MM.1S (cell line): ENCODE measurements at regions not wholly inside any gene's neighbourhood (a gene's known extent, or its start where the extent isn't known, plus 50 kb on each side); places are given as distances from the start of the nearest gene placed in this dataset.
"Not testable (repeated sequence)": the region's sequence is repeated elsewhere in the genome, so short reads cannot be mapped to it uniquely, and the experiment has no call there.

Experiments
- DNase-seq: peaks from one replicate; pipeline ENCODE4 v3.0.0-alpha.2; 2015
- H2AFZ ChIP-seq: fragments of 300-600 bp; sonication (generic); 2 replicates; pipeline ENCODE4 v1.6.0; 2016; ENCODE audit warnings: antibody characterized with exemption, low read length
- H3F3A ChIP-seq: fragments of 300-600 bp; sonication (generic); 2 replicates; pipeline ENCODE4 v1.6.1; 2016; ENCODE audit warnings: mild to moderate bottlenecking, antibody characterized with exemption, low read length, moderate library complexity, mixed read lengths; ENCODE audit not compliant: insufficient read depth
- H3K27ac ChIP-seq: fragments of 300-600 bp; sonication (generic); 2 replicates; pipeline ENCODE4 v1.5.1; 2016; ENCODE audit warnings: mild to moderate bottlenecking, low read length
- H3K27me3 ChIP-seq: fragments of 300-600 bp; sonication (generic); replicated peaks from 2 replicates; pipeline ENCODE4 v1.6.0; 2016; ENCODE audit warnings: low read length; ENCODE audit not compliant: insufficient read depth
- H3K36me3 ChIP-seq: fragments of 300-600 bp; sonication (generic); replicated peaks from 2 replicates; pipeline ENCODE4 v1.6.1; 2016; ENCODE audit warnings: mild to moderate bottlenecking, low read length, mixed read lengths; ENCODE audit not compliant: insufficient read depth
- H3K4me1 ChIP-seq: fragments of 300-600 bp; sonication (generic); 2 replicates; pipeline ENCODE4 v1.6.1; 2016; ENCODE audit warnings: low read length, mixed read lengths
- H3K4me2 ChIP-seq: fragments of 300-600 bp; sonication (generic); 2 replicates; pipeline ENCODE4 v1.6.0; 2016; ENCODE audit warnings: low read depth, low read length
- H3K4me3 ChIP-seq: fragments of 300-600 bp; sonication (generic); 2 replicates; pipeline ENCODE4 v1.5.1; 2016; ENCODE audit warnings: low read length, mixed read lengths
- H3K79me2 ChIP-seq: fragments of 300-600 bp; sonication (generic); 2 replicates; pipeline ENCODE4 v1.6.1; 2016; ENCODE audit warnings: mixed run types, low read length, mixed read lengths
- H3K9ac ChIP-seq: fragments of 300-600 bp; sonication (generic); 2 replicates; pipeline ENCODE4 v1.6.1; 2016; ENCODE audit warnings: low read length, mixed read lengths
- H3K9me2 ChIP-seq: fragments of 300-600 bp; sonication (generic); replicated peaks from 2 replicates; pipeline ENCODE4 v1.6.1; 2016; ENCODE audit warnings: mild to moderate bottlenecking, low read length, mixed read lengths; ENCODE audit not compliant: insufficient read depth
- H3K9me3 ChIP-seq: fragments of 300-600 bp; sonication (generic); replicated peaks from 2 replicates; pipeline ENCODE4 v1.6.1; 2016; ENCODE audit warnings: mild to moderate bottlenecking, low read length, mixed read lengths; ENCODE audit not compliant: insufficient read depth
- H4K20me1 ChIP-seq: fragments of 300-600 bp; sonication (generic); 2 replicates; pipeline ENCODE4 v1.6.1; 2016; ENCODE audit warnings: mild to moderate bottlenecking, low read length, moderate library complexity, mixed read lengths; ENCODE audit not compliant: insufficient read depth
- CTCF ChIP-seq: fragments of 300-600 bp; sonication (generic); IDR thresholded peaks from 2 replicates; pipeline ENCODE4 v1.5.1; 2016; ENCODE audit warnings: antibody characterized with exemption, low read length, mixed read lengths
- EZH2 ChIP-seq: fragments of 300-600 bp; sonication (generic); optimal IDR thresholded peaks from 2 replicates; pipeline ENCODE3; 2017; ENCODE audit warnings: low read depth, mild to moderate bottlenecking, antibody characterized with exemption, low read length, mixed read lengths
- EZH2phosphoT487 ChIP-seq: fragments of 300-600 bp; sonication (generic); IDR thresholded peaks from 2 replicates; pipeline ENCODE4 v1.6.1; 2018; ENCODE audit warnings: antibody characterized with exemption, low read length

GRCh38 chr7:41565655-41566054, 137.2 kb downstream of the INHBA start:
- no peaks in the 10 kb centered on the region for H3K36me3 ChIP-seq
- H3K9me2 ChIP-seq = no peaks in the 10 kb centered on the region
- no peaks in the 10 kb centered on the region for H3K27me3 ChIP-seq
- H3K79me2 ChIP-seq = no peaks in the 10 kb centered on the region
- H3K27ac ChIP-seq = no peak overlapping the region
- no peaks in the 10 kb centered on the region for H3K9me3 ChIP-seq
- H3K9ac ChIP-seq = no peak overlapping the region
- no peaks in the 10 kb centered on the region for H4K20me1 ChIP-seq
- TF ChIP-seq EZH2 (no peak), EZH2phosphoT487 (no peak), CTCF (no peak)
- no peak overlapping the region for H3K4me3 ChIP-seq
- H3F3A ChIP-seq = no peaks in the 10 kb centered on the region
- no peaks in the 10 kb centered on the region for H3K4me1 ChIP-seq
- no peak overlapping the region for H2AFZ ChIP-seq
- no peak for DNase-seq
- no peak overlapping the region for H3K4me2 ChIP-seq

GRCh38 chr7:41559426-41559825, 143.5 kb downstream of the INHBA start:
- H3K4me2 ChIP-seq = no peak overlapping the region
- no peak overlapping the region for H2AFZ ChIP-seq
- no peaks in the 10 kb centered on the region for H3F3A ChIP-seq
- no peaks in the 10 kb centered on the region for H3K9me2 ChIP-seq
- no peaks in the 10 kb centered on the region for H3K79me2 ChIP-seq
- H3K36me3 ChIP-seq = no peaks in the 10 kb centered on the region
- no peaks in the 10 kb centered on the region for H3K4me1 ChIP-seq
- H4K20me1 ChIP-seq = no peaks in the 10 kb centered on the region
- TF ChIP-seq EZH2phosphoT487 = no peak
- TF ChIP-seq CTCF = no peak
- TF ChIP-seq EZH2 = no peak
- H3K9ac ChIP-seq = no peak overlapping the region
- DNase-seq = no peak
- H3K27me3 ChIP-seq = no peaks in the 10 kb centered on the region
- no peak overlapping the region for H3K4me3 ChIP-seq
- H3K9me3 ChIP-seq = no peaks in the 10 kb centered on the region
- H3K27ac ChIP-seq = no peak overlapping the region

- Histone ChIP-seq H4K20me1 (no peaks in the 10 kb centered on the region), H3K9me2 (no peaks in the 10 kb centered on the region), H3K79me2 (no peaks in the 10 kb centered on the region), H3K9ac (no peak overlapping the region), H3K27ac (no peak overlapping the region), H3K4me3 (no peak overlapping the region), H3K4me2 (no peak overlapping the region), H3F3A (no peaks in the 10 kb centered on the region), H3K27me3 (no peaks in the 10 kb centered on the region), H3K9me3 (no peaks in the 10 kb centered on the region), H2AFZ (no peak overlapping the region), H3K36me3 (no peaks in the 10 kb centered on the region), H3K4me1 (no peaks in the 10 kb centered on the region)
- DNase-seq = no peak
- TF ChIP-seq CTCF (no peak), EZH2phosphoT487 (no peak), EZH2 (no peak)
Measured at GRCh38 chr7:41554481-41554880, 148.4 kb downstream of the INHBA start.

- not testable (repeated sequence) for H3K9ac ChIP-seq, H3K4me3 ChIP-seq, H3K27ac ChIP-seq, H3K9me2 ChIP-seq, H3K4me2 ChIP-seq, H2AFZ ChIP-seq, DNase-seq, H3K36me3 ChIP-seq, H3K4me1 ChIP-seq, H3F3A ChIP-seq, H3K27me3 ChIP-seq, H4K20me1 ChIP-seq, H3K79me2 ChIP-seq, H3K9me3 ChIP-seq
Measured at GRCh38 chr7:41550046-41550445, 152.8 kb downstream of the INHBA start.
